CD4-positive, alpha-beta T cell treated with Interleukin-21 for 1 hour (primary cell): ENCODE measurements at regions not wholly inside any gene's neighbourhood (a gene's known extent, or its start where the extent isn't known, plus 50 kb on each side); places are given as distances from the start of the nearest gene placed in this dataset.

ENCODE experiments used
- DNase-seq: peaks from one replicate; pipeline ENCODE4 v3.0.0-alpha.2; 2020

GRCh38 chr2:204187229-204188083, 250.9 kb downstream of the ICOS start:
- DNase-seq = peak; percentile 3

GRCh38 chr2:204191574-204191973, 255.0 kb downstream of the ICOS start:
- no peak for DNase-seq

- DNase-seq = no peak
Measured at GRCh38 chr2:204195498-204195897, 258.9 kb downstream of the ICOS start.

- no peak for DNase-seq
Measured at GRCh38 chr2:204197336-204198005, 260.9 kb downstream of the ICOS start.

- no peak for DNase-seq
Measured at GRCh38 chr2:204199357-204199756, 262.8 kb downstream of the ICOS start.

- DNase-seq = no peak
Measured at GRCh38 chr2:204201507-204201906, 264.9 kb downstream of the ICOS start.

- DNase-seq = no peak
Measured at GRCh38 chr2:204202253-204202652, 265.7 kb downstream of the ICOS start.

GRCh38 chr2:204203704-204204103, 267.1 kb downstream of the ICOS start:
- DNase-seq = no peak

- no peak for DNase-seq
Measured at GRCh38 chr2:204205082-204205481, 268.5 kb downstream of the ICOS start.

- DNase-seq = no peak
Measured at GRCh38 chr2:204205538-204205937, 269.0 kb downstream of the ICOS start.

GRCh38 chr2:204207866-204208265, 271.3 kb downstream of the ICOS start:
- no peak for DNase-seq

- no peak for DNase-seq
Measured at GRCh38 chr2:204213588-204213987, 277.0 kb downstream of the ICOS start.

GRCh38 chr2:204218040-204218439, 281.5 kb downstream of the ICOS start:
- no peak for DNase-seq

- DNase-seq = no peak
Measured at GRCh38 chr2:204219196-204219595, 282.6 kb downstream of the ICOS start.

GRCh38 chr2:204220896-204221295, 284.3 kb downstream of the ICOS start:
- no peak for DNase-seq

- no peak for DNase-seq
Measured at GRCh38 chr2:204223046-204223445, 286.5 kb downstream of the ICOS start.

GRCh38 chr2:204223544-204223943, 287.0 kb downstream of the ICOS start:
- DNase-seq = no peak

- DNase-seq = no peak
Measured at GRCh38 chr2:204225671-204226073, 289.1 kb downstream of the ICOS start.

- no peak for DNase-seq
Measured at GRCh38 chr2:204226305-204226880, 289.8 kb downstream of the ICOS start.

- no peak for DNase-seq
Measured at GRCh38 chr2:204228169-204228886, 291.8 kb downstream of the ICOS start.

- no peak for DNase-seq
Measured at GRCh38 chr2:204234248-204234647, 297.7 kb downstream of the ICOS start.

GRCh38 chr2:204234879-204235278, 298.3 kb downstream of the ICOS start:
- DNase-seq = no peak

GRCh38 chr2:204237416-204237815, 300.9 kb downstream of the ICOS start:
- no peak for DNase-seq
